DND-41 (cell line): ENCODE measurements at regions not wholly inside any gene's neighbourhood (a gene's known extent, or its start where the extent isn't known, plus 50 kb on each side); places are given as distances from the start of the nearest gene placed in this dataset.

ENCODE experiments used
- CTCF ChIP-seq: IDR thresholded peaks from 2 replicates; pipeline ENCODE4 v1.5.1; 2012; ENCODE audit warnings: borderline replicate concordance, low read length, moderate library complexity, mild to moderate bottlenecking; ENCODE audit not compliant: poor library complexity, severe bottlenecking; ENCODE audit errors: extremely low read depth
- EZH2 ChIP-seq: IDR thresholded peaks from 3 replicates; pipeline ENCODE4 v1.6.1; 2012; ENCODE audit warnings: borderline replicate concordance, low read depth, mild to moderate bottlenecking, moderate library complexity, low read length, inconsistent platforms; ENCODE audit not compliant: severe bottlenecking

- TF ChIP-seq CTCF (no peak), EZH2 (no peak)
Measured at GRCh38 chr6:168369786-168370185, 50.2 kb upstream of the DACT2 start.
